SH-SY5Y (cell line): ENCODE measurements at regions not wholly inside any gene's neighbourhood (a gene's known extent, or its start where the extent isn't known, plus 50 kb on each side); places are given as distances from the start of the nearest gene placed in this dataset.

Experiments used
- GATA2 ChIP-seq: IDR thresholded peaks from 2 replicates; pipeline ENCODE4 v1.6.1; 2011; ENCODE audit warnings: mild to moderate bottlenecking, low read depth, low read length
- GATA3 ChIP-seq: IDR thresholded peaks from 2 replicates; pipeline ENCODE4 v1.6.1; 2011; ENCODE audit warnings: low read depth, mild to moderate bottlenecking, low read length, moderate library complexity

DNA sequence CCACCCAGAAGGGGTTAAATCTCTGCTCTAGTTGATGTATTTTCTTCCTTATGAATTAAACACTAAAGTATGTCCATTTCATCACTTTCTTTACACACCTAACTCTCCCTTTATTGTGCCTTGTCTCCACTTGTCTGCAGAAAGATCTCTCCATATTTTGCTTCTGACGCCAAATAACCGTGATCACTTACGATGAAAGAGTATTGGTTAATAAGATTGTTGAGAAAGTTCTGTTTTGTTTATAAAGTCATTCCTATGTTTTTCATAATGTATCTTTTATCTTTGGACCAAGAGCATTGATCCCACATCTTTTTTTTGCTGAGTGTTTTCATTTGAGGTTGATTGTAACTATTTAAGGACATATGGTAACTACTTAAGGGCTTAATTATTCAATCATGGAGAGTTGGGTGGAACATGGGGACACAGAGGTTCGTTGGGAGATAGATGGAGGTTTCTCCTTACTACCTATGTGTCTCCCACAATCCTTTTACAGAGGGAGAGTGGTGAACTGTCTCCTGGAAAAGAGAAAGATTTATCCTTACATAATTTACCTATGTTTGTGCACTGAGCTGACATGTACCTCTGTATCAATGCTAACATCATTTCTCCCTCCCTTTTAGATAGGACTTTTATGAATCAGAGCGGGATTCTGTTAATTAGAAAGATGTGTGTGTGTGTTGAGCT, 120.7 kb upstream of the SLC38A2 start:
- TF ChIP-seq GATA2 (no peak), GATA3 (no peak)
